ENCODE measurements at regions not wholly inside any gene's neighbourhood (a gene's known extent, or its start where the extent isn't known, plus 50 kb on each side); places are given as distances from the start of the nearest gene placed in this dataset.

DNA sequence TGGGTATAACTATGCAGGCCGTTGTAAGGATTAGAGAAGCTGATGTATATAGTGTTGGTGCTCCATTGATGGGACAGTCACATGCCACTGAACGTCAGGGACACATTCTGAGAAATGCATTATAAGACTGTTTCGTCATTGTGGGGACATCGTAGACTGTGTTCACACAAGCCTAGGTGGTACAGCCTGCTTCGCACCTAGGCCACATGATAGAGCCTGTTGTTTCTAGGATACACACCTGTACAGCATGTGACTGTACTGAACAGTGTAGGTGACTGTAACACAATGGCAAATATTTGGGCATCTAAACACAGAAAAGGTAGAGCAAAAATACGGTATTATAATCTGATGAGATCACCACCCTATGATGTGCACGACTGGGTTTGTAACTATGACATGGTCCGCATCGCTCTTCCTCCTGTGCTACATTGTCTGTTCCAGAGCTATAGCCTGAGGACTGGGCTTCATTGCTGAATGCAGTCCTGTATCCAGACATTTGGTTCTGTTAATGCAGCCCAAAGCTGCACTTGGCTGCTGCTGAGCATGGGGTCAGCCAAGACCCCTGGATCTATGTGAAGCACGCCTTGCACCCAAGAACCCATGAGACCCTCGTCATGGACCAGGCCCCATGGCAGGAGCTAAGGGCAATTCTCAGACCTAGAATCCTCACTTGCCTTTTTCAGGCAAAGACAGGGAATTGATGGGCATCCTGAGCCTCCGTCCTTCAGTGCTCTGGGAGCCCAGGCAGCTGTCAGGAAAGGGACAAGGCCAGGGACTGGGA is 51.1 kb upstream of the THY1 start:
- no peak for DNase-seq (ENCODE audit: low read depth in 3 of 3)

DNA sequence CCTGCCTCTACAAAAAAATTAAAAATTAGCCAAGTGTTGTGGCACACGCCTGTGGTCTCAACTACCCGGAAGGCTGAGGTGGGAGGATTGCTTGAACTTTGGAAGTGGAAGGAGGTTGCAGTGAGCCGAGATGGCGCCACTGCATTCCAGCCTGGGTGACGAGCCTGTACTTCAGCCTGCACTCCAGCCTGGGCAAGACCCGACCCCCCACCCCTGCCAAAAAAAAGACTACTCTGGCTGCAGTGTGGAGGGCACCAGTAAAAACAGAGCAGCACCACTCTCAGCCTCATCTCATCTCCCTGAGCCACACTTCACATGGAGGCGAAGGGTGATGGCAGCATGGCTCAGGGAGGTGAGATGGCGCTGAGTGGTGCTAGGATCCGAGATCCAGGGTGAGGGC is 50.3 kb upstream of the THY1 start:
- DNase-seq (ENCODE audit: low read depth in 3 of 3): no peak

DNA sequence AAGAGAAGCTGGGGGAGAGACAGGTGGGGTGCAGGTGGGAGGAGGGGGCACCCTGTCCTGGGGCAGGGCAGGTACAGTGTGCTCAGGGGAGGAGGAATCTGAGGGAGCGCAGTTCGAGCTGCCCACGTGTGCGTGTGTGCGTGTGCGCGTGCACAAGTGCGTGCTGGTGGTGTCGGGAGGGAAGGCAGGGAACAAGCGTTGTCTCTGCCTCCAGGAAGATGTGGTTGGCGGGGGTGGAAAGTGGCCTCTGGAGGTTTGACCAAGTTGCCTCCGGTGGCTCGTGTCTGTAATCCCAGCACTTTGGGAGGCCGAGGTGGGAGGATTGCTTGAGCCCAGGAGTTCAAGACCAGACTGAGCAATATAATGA is 49.9 kb upstream of the THY1 start:
- no peak for DNase-seq (ENCODE audit: low read depth in 3 of 3)

Data from stimulated activated CD4-positive, alpha-beta T cell treated with anti-CD3 and anti-CD28 coated beads, TNF-alpha, amount 100 ng/mL, for 4 hours (primary cell).